ENCODE measurements at regions not wholly inside any gene's neighbourhood (a gene's known extent, or its start where the extent isn't known, plus 50 kb on each side); places are given as distances from the start of the nearest gene placed in this dataset.

- intact Hi-C loops (cut with DNase I): no loop called here
- H3K4me3 ChIP-seq (replicated peaks in 1 of 3): no peak overlapping the region
- H3K27ac ChIP-seq: no peak overlapping the region
- no peaks in the 10 kb centered on the region for H3K9me3 ChIP-seq
- TF ChIP-seq POLR2A (IDR thresholded peaks at IDR 0.05): no peak
- TF ChIP-seq CTCF (IDR thresholded peaks at IDR 0.05): no peak
- WGBS, 2 donors: 82 to 86% methylated on average over 3 of the region's 3 CpGs
- no peaks in the 10 kb centered on the region for H3K27me3 ChIP-seq
- H3K4me1 ChIP-seq: peaks cover 0 to 7% of the 10 kb centered on the region in 2 donors
- no peak for DNase-seq
- no peaks in the 10 kb centered on the region for H3K36me3 ChIP-seq
Measured at GRCh38 chr2:133821107-133821760, 253.0 kb upstream of the NCKAP5 start.

GRCh38 chr2:133822517-133823225 is 254.4 kb upstream of the NCKAP5 start:
- no peaks in the 10 kb centered on the region for H3K9me3 ChIP-seq

GRCh38 chr2:133823226-133823550 is 254.9 kb upstream of the NCKAP5 start:
- TF ChIP-seq CTCF (IDR thresholded peaks at IDR 0.05) (no peak), POLR2A (IDR thresholded peaks at IDR 0.05) (no peak)
- no peak overlapping the region for H3K4me3 ChIP-seq (replicated peaks in 1 of 3)
- no peaks in the 10 kb centered on the region for H3K36me3 ChIP-seq
- WGBS, 2 donors: 74 to 77% methylated on average over 3 of the region's 3 CpGs
- no peak for DNase-seq
- H3K27ac ChIP-seq: no peak overlapping the region
- H3K9me3 ChIP-seq: no peaks in the 10 kb centered on the region
- intact Hi-C loops (cut with DNase I): no loop called here
- H3K27me3 ChIP-seq: no peaks in the 10 kb centered on the region
- H3K4me1 ChIP-seq: peaks cover 0 to 3% of the 10 kb centered on the region in 2 donors

More at GRCh38 chr2:133822517-133823225, 254.4 kb upstream of the NCKAP5 start:
- H3K4me3 ChIP-seq (replicated peaks in 1 of 3): no peak overlapping the region
- no peak for TF ChIP-seq POLR2A (IDR thresholded peaks at IDR 0.05)
- no peak for TF ChIP-seq CTCF (IDR thresholded peaks at IDR 0.05)
- DNase-seq: no peak
- H3K27ac ChIP-seq: no peak overlapping the region
- H3K27me3 ChIP-seq: no peaks in the 10 kb centered on the region
- WGBS, 2 donors: 75 to 80% methylated on average over 10 of the region's 10 CpGs
- no peaks in the 10 kb centered on the region for H3K36me3 ChIP-seq
- peaks cover 0 to 7% of the 10 kb centered on the region in 2 donors for H3K4me1 ChIP-seq
- intact Hi-C loops (cut with DNase I): no loop called here

GRCh38 chr2:133824869-133825268 is 256.6 kb upstream of the NCKAP5 start:
- intact Hi-C loops (cut with DNase I): no loop called here
- H3K27ac ChIP-seq: no peak overlapping the region
- no peaks in the 10 kb centered on the region for H3K4me1 ChIP-seq
- no peak overlapping the region for H3K4me3 ChIP-seq (replicated peaks in 1 of 3)
- 90 to 93% methylated on average over 1 of the region's 1 CpG for WGBS, 2 donors
- TF ChIP-seq POLR2A (IDR thresholded peaks at IDR 0.05) (no peak), CTCF (IDR thresholded peaks at IDR 0.05) (no peak)
- no peaks in the 10 kb centered on the region for H3K36me3 ChIP-seq
- no peaks in the 10 kb centered on the region for H3K9me3 ChIP-seq
- no peaks in the 10 kb centered on the region for H3K27me3 ChIP-seq
- no peak for DNase-seq

GRCh38 chr2:133825778-133826177 is 257.5 kb upstream of the NCKAP5 start:
- no peak for TF ChIP-seq CTCF (IDR thresholded peaks at IDR 0.05)
- no peak for TF ChIP-seq POLR2A (IDR thresholded peaks at IDR 0.05)
- no peak overlapping the region for H3K4me3 ChIP-seq (replicated peaks in 1 of 3)
- H3K4me1 ChIP-seq: no peaks in the 10 kb centered on the region
- no peak for DNase-seq
- intact Hi-C loops (cut with DNase I): no loop called here
- H3K9me3 ChIP-seq: no peaks in the 10 kb centered on the region
- no peak overlapping the region for H3K27ac ChIP-seq
- 96% methylated on average over 6 of the region's 6 CpGs for WGBS, 2 donors
- H3K36me3 ChIP-seq: no peaks in the 10 kb centered on the region
- no peaks in the 10 kb centered on the region for H3K27me3 ChIP-seq
